Testis (tissue), 2 donors: ENCODE measurements at regions not wholly inside any gene's neighbourhood (a gene's known extent, or its start where the extent isn't known, plus 50 kb on each side); places are given as distances from the start of the nearest gene placed in this dataset.

ENCODE experiments used
- POLR2A ChIP-seq: fragments of 450-650 bp; IDR thresholded peaks from one replicate; pipeline ENCODE4 v1.6.1; 2017; ENCODE audit warnings: antibody characterized with exemption, mild to moderate bottlenecking, moderate library complexity
- TF ChIP-seq, protein P1 (sequence below), 3 experiments: fragments of 450-650 bp in 2 of 3; fragments of 200-600 bp in 1 of 3; sonication (generic) in 1 of 3; IDR thresholded peaks; one replicate each; pipeline ENCODE4 v1.5.1; 2016 to 2019; ENCODE audit warnings: antibody characterized with exemption in 3 of 3, mild to moderate bottlenecking in 2 of 3, moderate library complexity in 1 of 3

DNA sequence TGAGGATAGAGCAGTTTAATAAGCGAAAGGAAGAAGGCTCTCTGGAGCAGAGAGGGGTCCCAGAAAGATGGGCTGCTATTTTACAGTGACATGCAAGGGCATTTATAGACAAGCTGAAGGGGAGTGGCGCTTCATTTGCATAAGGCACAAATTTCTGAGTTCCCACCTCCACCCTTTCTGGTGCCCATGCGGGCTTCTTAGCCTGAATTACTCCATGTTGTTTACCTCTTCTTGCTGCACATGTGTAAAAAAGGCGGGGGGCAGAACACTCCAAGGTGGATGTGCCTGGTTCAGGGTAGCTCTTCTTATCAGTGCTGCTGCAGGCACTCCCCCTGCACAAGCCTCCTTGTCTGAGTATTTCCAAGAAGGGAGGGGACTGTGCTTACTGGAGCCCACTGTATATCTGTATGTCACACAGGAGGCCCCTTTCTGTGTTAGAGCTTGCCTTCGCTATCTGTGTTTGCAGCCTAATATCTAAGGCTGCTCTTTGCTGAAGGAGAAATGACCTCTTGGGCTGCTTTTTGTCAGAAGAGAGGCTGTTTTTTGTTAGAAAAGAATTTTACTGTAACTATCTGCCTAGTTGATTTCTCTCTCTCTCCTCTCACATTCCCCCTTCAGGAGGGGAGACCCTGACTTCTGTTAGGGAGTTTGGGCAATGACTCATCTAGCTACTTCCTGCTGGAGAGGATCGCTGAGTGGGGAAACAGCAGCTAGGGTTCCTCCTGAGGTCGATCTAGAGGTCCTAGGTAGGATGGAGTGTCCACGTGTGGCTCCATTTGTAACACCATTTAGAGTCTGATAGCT is 1057.0 kb upstream of the CNTN5 start:
- TF ChIP-seq, protein P1, sequence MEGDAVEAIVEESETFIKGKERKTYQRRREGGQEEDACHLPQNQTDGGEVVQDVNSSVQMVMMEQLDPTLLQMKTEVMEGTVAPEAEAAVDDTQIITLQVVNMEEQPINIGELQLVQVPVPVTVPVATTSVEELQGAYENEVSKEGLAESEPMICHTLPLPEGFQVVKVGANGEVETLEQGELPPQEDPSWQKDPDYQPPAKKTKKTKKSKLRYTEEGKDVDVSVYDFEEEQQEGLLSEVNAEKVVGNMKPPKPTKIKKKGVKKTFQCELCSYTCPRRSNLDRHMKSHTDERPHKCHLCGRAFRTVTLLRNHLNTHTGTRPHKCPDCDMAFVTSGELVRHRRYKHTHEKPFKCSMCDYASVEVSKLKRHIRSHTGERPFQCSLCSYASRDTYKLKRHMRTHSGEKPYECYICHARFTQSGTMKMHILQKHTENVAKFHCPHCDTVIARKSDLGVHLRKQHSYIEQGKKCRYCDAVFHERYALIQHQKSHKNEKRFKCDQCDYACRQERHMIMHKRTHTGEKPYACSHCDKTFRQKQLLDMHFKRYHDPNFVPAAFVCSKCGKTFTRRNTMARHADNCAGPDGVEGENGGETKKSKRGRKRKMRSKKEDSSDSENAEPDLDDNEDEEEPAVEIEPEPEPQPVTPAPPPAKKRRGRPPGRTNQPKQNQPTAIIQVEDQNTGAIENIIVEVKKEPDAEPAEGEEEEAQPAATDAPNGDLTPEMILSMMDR (IDR thresholded peaks at IDR 0.05), result no peak
- no peak for TF ChIP-seq POLR2A
